Right lobe of liver (tissue), 6 donors: ENCODE measurements at regions not wholly inside any gene's neighbourhood (a gene's known extent, or its start where the extent isn't known, plus 50 kb on each side); places are given as distances from the start of the nearest gene placed in this dataset.

ENCODE experiments used
- ATAC-seq, 4 donors: fragments of 200-7000 bp; cut with Tn5 transposase; one replicate each; pipeline ENCODE4 v1.9.1; 2020; ENCODE audit warnings: mild to moderate bottlenecking in 4 of 4, moderate library complexity in 4 of 4
- DNase-seq, 3 donors: peaks; one replicate each; pipeline ENCODE4 v3.0.0-alpha.2; 2020
- H3K27ac ChIP-seq, 3 donors: fragments of 200-600 bp; one replicate each; pipeline ENCODE4 v1.8.0; 2022
- H3K27me3 ChIP-seq, 2 donors: fragments of 200-600 bp; one replicate each; pipeline ENCODE4 v1.8.0; 2022
- H3K36me3 ChIP-seq, 4 donors: fragments of 200-600 bp; sonication (generic) in 1 of 4; one replicate each; pipeline versions ENCODE4 v1.5.1 to v1.8.0; 2017 to 2022; ENCODE audit warnings: control low read depth in 1 of 4
- H3K4me1 ChIP-seq, 4 donors: fragments of 200-600 bp; sonication (generic) in 1 of 4; one replicate each; pipeline versions ENCODE4 v1.5.1 to v1.8.0; 2017 to 2022; ENCODE audit warnings: control low read depth in 1 of 4
- H3K4me3 ChIP-seq, 3 donors: fragments of 200-600 bp; one replicate each; pipeline ENCODE4 v1.8.0; 2022
- H3K9me3 ChIP-seq, 4 donors: fragments of 200-600 bp; sonication (generic) in 1 of 4; one replicate each; pipeline versions ENCODE4 v1.5.1 to v1.8.0; 2017 to 2022; ENCODE audit warnings: control low read depth in 1 of 4
- POLR2A ChIP-seq: fragments of 450-650 bp; IDR thresholded peaks from one replicate; pipeline ENCODE4 v1.6.1; 2017; ENCODE audit warnings: antibody characterized with exemption, mild to moderate bottlenecking
- WGBS: methylation state at CpG from one replicate; pipeline ENCODE4 v1.1.6; 2018; ENCODE audit warnings: low coverage, low lambda C conversion rate; ENCODE audit not compliant: insufficient coverage; ENCODE audit errors: missing lambda C conversion rate; 5-methylcytosine and 5-hydroxymethylcytosine counted together
- intact Hi-C, 2 donors: fragments of 100-400 bp; cut with DNase I; formaldehyde crosslinking; loops; one replicate each; pipeline versions ENCODE4 v1.11.2 to v1.14.1; 2022
- TF ChIP-seq, protein P1 (sequence below), 4 donors: fragments of 200-600 bp in 3 of 4; fragments of 450-650 bp in 1 of 4; IDR thresholded peaks; one replicate each; pipeline versions ENCODE4 v1.5.1 to v1.8.0; 2016 to 2022; ENCODE audit warnings: antibody characterized with exemption in 4 of 4, mild to moderate bottlenecking in 2 of 4
- donor health status: DM: no; HTN: yes; CAD: no.
- donor health status: DM: no; HTN: no; CAD: no.
- donor health status: DM: no; HTN: no; CAD: no.
- donor health status: DM: no; HTN: yes; CAD: no.
- donor health status: DM: no; HTN: yes; CAD: no.

DNA sequence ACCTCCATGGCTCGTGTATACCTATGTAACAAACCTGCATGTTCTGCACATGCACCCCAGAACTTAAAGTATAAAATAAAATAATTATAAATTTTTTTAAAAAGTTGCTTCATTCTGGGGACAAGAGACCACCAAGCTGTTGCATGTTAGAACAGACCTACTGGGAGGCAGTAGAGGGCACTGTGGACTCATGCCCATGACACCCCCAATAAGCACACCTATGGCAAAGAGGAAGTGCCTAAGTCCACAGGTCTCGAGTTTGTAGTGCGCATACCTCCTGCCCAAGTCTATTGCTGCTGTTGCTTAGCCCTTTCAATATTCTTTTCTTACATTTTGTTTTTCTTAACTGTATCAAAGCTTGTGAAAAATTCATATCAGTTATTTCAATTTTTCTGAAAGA is 267.9 kb upstream of the THBS1 start:
- intact Hi-C loops = no loop called here
- DNase-seq = peak in 2 of 3 donors; percentile 53 to 61
- H3K36me3 ChIP-seq = no peaks in the 10 kb centered on the region
- WGBS = 49% methylated on average over 3 of the region's 3 CpGs
- peaks cover 0 to 15% (median 7%) of the 10 kb centered on the region in 4 donors for H3K4me1 ChIP-seq
- H3K4me3 ChIP-seq = no peak overlapping the region
- H3K27me3 ChIP-seq = no peaks in the 10 kb centered on the region
- peak; percentile 52 to 99 (median 76) for ATAC-seq
- H3K27ac ChIP-seq = peak overlapping the region in 1 of 3 donors; percentile 42
- H3K9me3 ChIP-seq = no peaks in the 10 kb centered on the region
- TF ChIP-seq POLR2A = no peak
- TF ChIP-seq, protein P1, sequence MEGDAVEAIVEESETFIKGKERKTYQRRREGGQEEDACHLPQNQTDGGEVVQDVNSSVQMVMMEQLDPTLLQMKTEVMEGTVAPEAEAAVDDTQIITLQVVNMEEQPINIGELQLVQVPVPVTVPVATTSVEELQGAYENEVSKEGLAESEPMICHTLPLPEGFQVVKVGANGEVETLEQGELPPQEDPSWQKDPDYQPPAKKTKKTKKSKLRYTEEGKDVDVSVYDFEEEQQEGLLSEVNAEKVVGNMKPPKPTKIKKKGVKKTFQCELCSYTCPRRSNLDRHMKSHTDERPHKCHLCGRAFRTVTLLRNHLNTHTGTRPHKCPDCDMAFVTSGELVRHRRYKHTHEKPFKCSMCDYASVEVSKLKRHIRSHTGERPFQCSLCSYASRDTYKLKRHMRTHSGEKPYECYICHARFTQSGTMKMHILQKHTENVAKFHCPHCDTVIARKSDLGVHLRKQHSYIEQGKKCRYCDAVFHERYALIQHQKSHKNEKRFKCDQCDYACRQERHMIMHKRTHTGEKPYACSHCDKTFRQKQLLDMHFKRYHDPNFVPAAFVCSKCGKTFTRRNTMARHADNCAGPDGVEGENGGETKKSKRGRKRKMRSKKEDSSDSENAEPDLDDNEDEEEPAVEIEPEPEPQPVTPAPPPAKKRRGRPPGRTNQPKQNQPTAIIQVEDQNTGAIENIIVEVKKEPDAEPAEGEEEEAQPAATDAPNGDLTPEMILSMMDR (IDR thresholded peaks at IDR 0.05) = peak; percentile 20 to 66 (median 44)

DNA sequence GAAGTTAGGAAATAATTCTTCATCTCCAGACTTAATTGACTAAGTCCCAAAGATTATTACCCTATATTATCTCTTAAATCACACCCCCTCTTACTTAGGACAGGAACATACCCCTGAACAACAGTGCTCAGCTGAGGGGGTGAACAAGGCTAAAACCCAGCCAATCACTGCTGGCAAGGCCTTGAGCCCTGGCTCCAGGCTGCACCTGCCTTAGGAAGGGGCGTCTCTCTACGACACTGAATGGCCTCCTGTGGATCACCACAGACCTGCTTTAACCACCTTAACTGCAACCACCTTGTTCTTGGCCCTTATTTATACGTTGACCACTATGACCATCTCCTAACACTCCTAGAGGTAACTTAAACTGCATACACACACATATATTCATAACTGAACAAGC is 267.4 kb upstream of the THBS1 start:
- H3K36me3 ChIP-seq = no peaks in the 10 kb centered on the region
- intact Hi-C loops = no loop called here
- no peak overlapping the region for H3K4me3 ChIP-seq
- peak overlapping the region in 2 of 3 donors; percentile 17 to 42 for H3K27ac ChIP-seq
- 75% methylated on average over 1 of the region's 3 CpGs for WGBS
- ATAC-seq (peak; percentile 29 to 59 (median 48)), DNase-seq (no peak)
- H3K4me1 ChIP-seq = peaks cover 0 to 15% (median 7%) of the 10 kb centered on the region in 4 donors
- no peaks in the 10 kb centered on the region for H3K27me3 ChIP-seq
- no peak for TF ChIP-seq POLR2A
- TF ChIP-seq, protein P1 (IDR thresholded peaks at IDR 0.05) = no peak
- H3K9me3 ChIP-seq = no peaks in the 10 kb centered on the region

- DNase-seq (no peak), ATAC-seq (peak; percentile 43 to 78 (median 64))
- intact Hi-C loops = no loop called here
- Histone ChIP-seq H3K27me3 (no peaks in the 10 kb centered on the region), H3K9me3 (no peaks in the 10 kb centered on the region), H3K4me3 (no peak overlapping the region), H3K27ac (peak overlapping the region in 1 of 3 donors; percentile 42), H3K36me3 (no peaks in the 10 kb centered on the region), H3K4me1 (peaks cover 0 to 15% (median 7%) of the 10 kb centered on the region in 4 donors)
- TF ChIP-seq, protein P1 (IDR thresholded peaks at IDR 0.05) = no peak
- no peak for TF ChIP-seq POLR2A
- WGBS = 25% methylated on average over 1 of the region's 1 CpG
These were observed 267.0 kb upstream of the THBS1 start for GRCh38 chr15:39313881-39314280.

DNA sequence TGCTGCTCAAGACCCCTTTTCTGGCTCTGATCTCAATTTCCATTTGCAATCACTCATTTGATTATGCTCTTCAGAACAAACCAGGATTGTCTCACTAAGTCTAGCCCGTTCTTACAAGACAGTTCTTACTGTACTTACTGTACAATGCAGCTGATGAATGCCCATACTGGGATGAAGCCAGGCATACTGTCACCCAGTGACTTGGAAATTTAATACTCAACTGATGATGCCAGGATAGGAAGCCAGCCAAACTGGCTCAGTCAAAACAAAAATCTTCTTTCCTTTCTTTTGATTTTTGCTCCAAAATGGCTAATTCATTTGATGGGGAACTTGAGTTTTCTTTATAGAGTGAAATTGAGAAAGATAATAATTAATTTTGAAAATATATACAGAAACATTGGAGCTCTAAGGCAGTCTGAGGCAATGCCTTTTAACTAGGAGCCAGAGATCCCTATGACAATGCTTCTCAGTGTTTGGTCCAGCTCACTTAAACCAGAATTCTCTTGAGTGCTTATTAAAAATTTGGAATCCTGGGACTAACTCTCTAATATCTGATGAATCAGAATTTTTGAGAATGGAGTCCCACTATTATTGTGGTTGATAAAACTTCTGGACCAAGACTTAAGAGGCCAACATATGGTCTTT is 265.6 kb upstream of the THBS1 start:
- Histone ChIP-seq H3K4me3 (no peak overlapping the region), H3K36me3 (no peaks in the 10 kb centered on the region), H3K27me3 (no peaks in the 10 kb centered on the region), H3K4me1 (peaks cover 0 to 15% (median 7%) of the 10 kb centered on the region in 4 donors), H3K27ac (no peak overlapping the region), H3K9me3 (no peaks in the 10 kb centered on the region)
- 83% methylated on average over 1 of the region's 1 CpG for WGBS
- TF ChIP-seq, protein P1 (IDR thresholded peaks at IDR 0.05) = no peak
- TF ChIP-seq POLR2A = no peak
- DNase-seq = no peak
- intact Hi-C loops = no loop called here
- ATAC-seq = no peak
